Vagina (tissue), 2 donors: ENCODE measurements at regions not wholly inside any gene's neighbourhood (a gene's known extent, or its start where the extent isn't known, plus 50 kb on each side); places are given as distances from the start of the nearest gene placed in this dataset.

Source experiments
- DNase-seq, 2 donors: peaks; one replicate each; pipeline ENCODE4 v3.0.0-alpha.2; 2017; ENCODE audit errors: extremely low spot score in 2 of 2
- H3K27ac ChIP-seq: fragments of 200-600 bp; sonication (generic); one replicate; pipeline ENCODE4 v1.5.1; 2019
- H3K27me3 ChIP-seq: fragments of 200-600 bp; sonication (generic); one replicate; pipeline ENCODE4 v1.5.1; 2019
- H3K36me3 ChIP-seq, 2 donors: fragments of 200-600 bp; sonication (generic); one replicate each; pipeline ENCODE4 v1.5.1; 2017 to 2019
- H3K4me1 ChIP-seq: fragments of 200-600 bp; sonication (generic); one replicate; pipeline ENCODE4 v1.5.1; 2019
- H3K4me3 ChIP-seq, 2 donors: fragments of 200-600 bp; sonication (generic); 1 replicate in 1 of 2; 2 replicates in 1 of 2; pipeline ENCODE4 v1.5.1; 2016 to 2019
- H3K9me3 ChIP-seq: fragments of 200-600 bp; sonication (generic); one replicate; pipeline ENCODE4 v1.5.1; 2019
- CTCF ChIP-seq, 3 experiments: fragments of 450-650 bp in 2 of 3; fragments of 200-600 bp in 1 of 3; sonication (generic) in 1 of 3; IDR thresholded peaks; one replicate each; pipeline ENCODE4 v1.5.1; 2017 to 2019; ENCODE audit warnings: antibody characterized with exemption in 3 of 3, mild to moderate bottlenecking in 2 of 3, moderate library complexity in 2 of 3
- POLR2A ChIP-seq, 2 donors: fragments of 450-650 bp; IDR thresholded peaks; one replicate each; pipeline ENCODE4 v1.6.1; 2017; ENCODE audit warnings: antibody characterized with exemption in 2 of 2, mild to moderate bottlenecking in 2 of 2, moderate library complexity in 2 of 2
- POLR2AphosphoS5 ChIP-seq, 2 donors: sonication (generic); formaldehyde crosslinking; IDR thresholded peaks; one replicate each; pipeline ENCODE4 v1.9.0; 2017; ENCODE audit warnings: antibody characterized with exemption in 2 of 2, mild to moderate bottlenecking in 2 of 2, low read depth in 1 of 2; ENCODE audit not compliant: insufficient read depth in 1 of 2
- intact Hi-C: fragments of 100-400 bp; cut with DNase I; formaldehyde crosslinking; loops from one replicate; pipeline ENCODE4 v1.15.1; 2023

- Histone ChIP-seq H3K4me1 (peaks cover 12% of the 10 kb centered on the region), H3K9me3 (no peaks in the 10 kb centered on the region), H3K27me3 (no peaks in the 10 kb centered on the region), H3K36me3 (no peaks in the 10 kb centered on the region), H3K27ac (no peak overlapping the region), H3K4me3 (no peak overlapping the region)
- no peak for DNase-seq
- no peak for TF ChIP-seq CTCF (IDR thresholded peaks at IDR 0.05)
- no peak for TF ChIP-seq POLR2AphosphoS5 (IDR thresholded peaks at IDR 0.05; ENCODE audit: insufficient read depth in 1 of 2, low read depth in 1 of 2)
- TF ChIP-seq POLR2A (IDR thresholded peaks at IDR 0.05), result no peak
- intact Hi-C loops, result no loop called here
Observed at GRCh38 chr11:109236696-109237095, 185.3 kb upstream of the C11orf87 start.

GRCh38 chr11:109237636-109238035, 184.4 kb upstream of the C11orf87 start:
- no peak for DNase-seq
- Histone ChIP-seq H3K36me3 (no peaks in the 10 kb centered on the region), H3K9me3 (no peaks in the 10 kb centered on the region), H3K27me3 (no peaks in the 10 kb centered on the region), H3K27ac (no peak overlapping the region), H3K4me1 (peaks cover 12% of the 10 kb centered on the region), H3K4me3 (no peak overlapping the region)
- intact Hi-C loops, result no loop called here
- TF ChIP-seq POLR2AphosphoS5 (IDR thresholded peaks at IDR 0.05; ENCODE audit: insufficient read depth in 1 of 2, low read depth in 1 of 2), result no peak
- no peak for TF ChIP-seq POLR2A (IDR thresholded peaks at IDR 0.05)
- no peak for TF ChIP-seq CTCF (IDR thresholded peaks at IDR 0.05)

DNA sequence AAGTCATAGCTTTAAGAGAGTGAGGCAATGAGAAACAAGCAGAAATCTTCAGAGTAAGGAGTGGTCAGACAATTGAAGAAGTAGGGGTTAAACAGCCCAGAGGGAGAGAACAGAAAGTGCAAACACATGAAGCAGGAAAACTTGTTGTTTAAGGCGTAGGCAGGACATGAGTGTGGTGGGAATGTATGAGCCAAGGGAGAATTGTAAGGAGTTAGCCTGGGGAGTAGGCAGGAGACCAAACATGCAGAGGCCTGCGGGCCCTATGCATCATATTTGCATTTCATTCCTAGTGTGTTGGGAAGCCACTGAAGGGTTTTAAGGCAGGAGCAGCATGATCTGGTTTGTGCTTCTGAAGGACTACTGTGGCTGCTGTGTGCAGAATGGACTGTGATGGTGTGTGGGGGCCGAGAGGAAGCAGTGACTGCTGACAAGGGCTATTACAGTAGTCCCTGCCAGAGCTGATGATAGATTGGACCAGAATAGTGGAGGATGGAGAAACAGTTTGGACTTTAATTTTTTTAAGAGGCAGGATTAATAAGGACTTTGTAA, 179.9 kb upstream of the C11orf87 start:
- Histone ChIP-seq H3K36me3 (no peaks in the 10 kb centered on the region), H3K27ac (no peak overlapping the region), H3K9me3 (no peaks in the 10 kb centered on the region), H3K27me3 (no peaks in the 10 kb centered on the region), H3K4me3 (no peak overlapping the region), H3K4me1 (peaks cover 8% of the 10 kb centered on the region)
- no peak for DNase-seq
- TF ChIP-seq CTCF (IDR thresholded peaks at IDR 0.05) (no peak), POLR2AphosphoS5 (IDR thresholded peaks at IDR 0.05; ENCODE audit: insufficient read depth in 1 of 2, low read depth in 1 of 2) (no peak), POLR2A (IDR thresholded peaks at IDR 0.05) (no peak)
- intact Hi-C loops, result no loop called here

- TF ChIP-seq POLR2AphosphoS5 (IDR thresholded peaks at IDR 0.05; ENCODE audit: insufficient read depth in 1 of 2, low read depth in 1 of 2) (no peak), CTCF (IDR thresholded peaks at IDR 0.05) (no peak), POLR2A (IDR thresholded peaks at IDR 0.05) (no peak)
- intact Hi-C loops, result no loop called here
Observed at GRCh38 chr11:109247071-109247470, 174.9 kb upstream of the C11orf87 start.

GRCh38 chr11:109249597-109249996, 172.4 kb upstream of the C11orf87 start:
- no peaks in the 10 kb centered on the region for H3K27me3 ChIP-seq
- H3K36me3 ChIP-seq, result no peaks in the 10 kb centered on the region
- DNase-seq, result no peak
- no peak overlapping the region for H3K4me3 ChIP-seq
- H3K27ac ChIP-seq, result no peak overlapping the region
- intact Hi-C loops, result no loop called here
- TF ChIP-seq POLR2A (IDR thresholded peaks at IDR 0.05) (no peak), CTCF (IDR thresholded peaks at IDR 0.05) (no peak), POLR2AphosphoS5 (IDR thresholded peaks at IDR 0.05; ENCODE audit: insufficient read depth in 1 of 2, low read depth in 1 of 2) (no peak)
- no peaks in the 10 kb centered on the region for H3K9me3 ChIP-seq
- H3K4me1 ChIP-seq, result peaks cover 7% of the 10 kb centered on the region

More at GRCh38 chr11:109247071-109247470, 174.9 kb upstream of the C11orf87 start:
- H3K36me3 ChIP-seq, result no peaks in the 10 kb centered on the region
- no peaks in the 10 kb centered on the region for H3K27me3 ChIP-seq
- H3K4me3 ChIP-seq, result no peak overlapping the region
- H3K9me3 ChIP-seq, result no peaks in the 10 kb centered on the region
- H3K4me1 ChIP-seq, result peaks cover 7% of the 10 kb centered on the region
- no peak overlapping the region for H3K27ac ChIP-seq
- no peak for DNase-seq
